Uterus (tissue), 3 donors: ENCODE measurements at regions not wholly inside any gene's neighbourhood (a gene's known extent, or its start where the extent isn't known, plus 50 kb on each side); places are given as distances from the start of the nearest gene placed in this dataset.

Experiments used
- DNase-seq, 2 donors: peaks; one replicate each; pipeline ENCODE4 v3.0.0-alpha.2; 2019 to 2020
- H3K27ac ChIP-seq, 2 donors: fragments of 200-600 bp; sonication (generic); 1 replicate in 1 of 2; 2 replicates in 1 of 2; pipeline ENCODE4 v1.5.1; 2016 to 2018
- H3K27me3 ChIP-seq, 2 donors: fragments of 200-600 bp; sonication (generic); one replicate each; pipeline ENCODE4 v1.5.1; 2018 to 2019; ENCODE audit warnings: control low read depth in 1 of 2
- H3K36me3 ChIP-seq, 2 donors: fragments of 200-600 bp; sonication (generic); one replicate each; pipeline ENCODE4 v1.5.1; 2019; ENCODE audit warnings: control low read depth in 1 of 2
- H3K4me1 ChIP-seq, 2 donors: fragments of 200-600 bp; sonication (generic); one replicate each; pipeline ENCODE4 v1.5.1; 2018 to 2019; ENCODE audit warnings: control low read depth in 1 of 2
- H3K4me3 ChIP-seq, 2 donors: fragments of 200-600 bp; sonication (generic); 1 replicate in 1 of 2; 2 replicates in 1 of 2; pipeline ENCODE4 v1.5.1; 2018 to 2019; ENCODE audit warnings: mild to moderate bottlenecking in 1 of 2
- H3K9me3 ChIP-seq, 2 donors: fragments of 200-600 bp; sonication (generic); one replicate each; pipeline ENCODE4 v1.5.1; 2019; ENCODE audit warnings: control low read depth in 1 of 2
- POLR2A ChIP-seq, 2 donors: fragments of 450-650 bp; IDR thresholded peaks; one replicate each; pipeline ENCODE4 v1.6.1; 2016; ENCODE audit warnings: antibody characterized with exemption in 2 of 2, mild to moderate bottlenecking in 1 of 2, moderate library complexity in 1 of 2
- intact Hi-C: fragments of 100-400 bp; cut with DNase I; formaldehyde crosslinking; loops from one replicate; pipeline ENCODE4 v1.15.1; 2023; ENCODE audit warnings: low total_unique reads
- TF ChIP-seq, protein P1 (sequence below), 4 experiments: fragments of 200-600 bp in 2 of 4; fragments of 450-650 bp in 2 of 4; sonication (generic) in 2 of 4; IDR thresholded peaks; one replicate each; pipeline ENCODE4 v1.5.1; 2016 to 2019; ENCODE audit warnings: antibody characterized with exemption in 4 of 4, mild to moderate bottlenecking in 2 of 4, moderate library complexity in 1 of 4
- donor health status: DM: yes; HTN: yes; CAD: no.

DNA sequence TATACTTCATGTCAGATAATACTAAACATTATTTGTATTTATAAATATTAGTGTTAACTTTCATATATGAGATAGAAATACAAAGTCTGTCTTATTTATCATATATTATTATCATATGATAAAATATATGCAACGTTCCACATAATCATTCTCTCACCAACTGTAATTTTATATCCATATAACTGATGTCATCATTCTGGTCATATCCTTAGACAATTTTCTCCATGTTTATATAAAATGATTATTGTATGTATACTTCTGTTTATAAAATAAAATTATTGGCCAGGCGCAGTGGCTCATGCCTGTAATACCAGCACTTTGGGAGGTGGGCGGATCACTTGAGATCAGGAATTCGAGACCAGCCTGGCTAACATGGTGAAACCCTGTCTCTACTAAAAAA is 2007.1 kb downstream of the EFNA5 start:
- H3K9me3 ChIP-seq: no peaks in the 10 kb centered on the region
- intact Hi-C loops: no loop called here
- TF ChIP-seq, protein P1, sequence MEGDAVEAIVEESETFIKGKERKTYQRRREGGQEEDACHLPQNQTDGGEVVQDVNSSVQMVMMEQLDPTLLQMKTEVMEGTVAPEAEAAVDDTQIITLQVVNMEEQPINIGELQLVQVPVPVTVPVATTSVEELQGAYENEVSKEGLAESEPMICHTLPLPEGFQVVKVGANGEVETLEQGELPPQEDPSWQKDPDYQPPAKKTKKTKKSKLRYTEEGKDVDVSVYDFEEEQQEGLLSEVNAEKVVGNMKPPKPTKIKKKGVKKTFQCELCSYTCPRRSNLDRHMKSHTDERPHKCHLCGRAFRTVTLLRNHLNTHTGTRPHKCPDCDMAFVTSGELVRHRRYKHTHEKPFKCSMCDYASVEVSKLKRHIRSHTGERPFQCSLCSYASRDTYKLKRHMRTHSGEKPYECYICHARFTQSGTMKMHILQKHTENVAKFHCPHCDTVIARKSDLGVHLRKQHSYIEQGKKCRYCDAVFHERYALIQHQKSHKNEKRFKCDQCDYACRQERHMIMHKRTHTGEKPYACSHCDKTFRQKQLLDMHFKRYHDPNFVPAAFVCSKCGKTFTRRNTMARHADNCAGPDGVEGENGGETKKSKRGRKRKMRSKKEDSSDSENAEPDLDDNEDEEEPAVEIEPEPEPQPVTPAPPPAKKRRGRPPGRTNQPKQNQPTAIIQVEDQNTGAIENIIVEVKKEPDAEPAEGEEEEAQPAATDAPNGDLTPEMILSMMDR (IDR thresholded peaks at IDR 0.05): no peak
- no peak for TF ChIP-seq POLR2A (IDR thresholded peaks at IDR 0.05)
- no peaks in the 10 kb centered on the region for H3K27me3 ChIP-seq
- no peaks in the 10 kb centered on the region for H3K4me1 ChIP-seq
- H3K36me3 ChIP-seq: no peaks in the 10 kb centered on the region
- DNase-seq: no peak
- no peak overlapping the region for H3K4me3 ChIP-seq
- no peak overlapping the region for H3K27ac ChIP-seq

DNA sequence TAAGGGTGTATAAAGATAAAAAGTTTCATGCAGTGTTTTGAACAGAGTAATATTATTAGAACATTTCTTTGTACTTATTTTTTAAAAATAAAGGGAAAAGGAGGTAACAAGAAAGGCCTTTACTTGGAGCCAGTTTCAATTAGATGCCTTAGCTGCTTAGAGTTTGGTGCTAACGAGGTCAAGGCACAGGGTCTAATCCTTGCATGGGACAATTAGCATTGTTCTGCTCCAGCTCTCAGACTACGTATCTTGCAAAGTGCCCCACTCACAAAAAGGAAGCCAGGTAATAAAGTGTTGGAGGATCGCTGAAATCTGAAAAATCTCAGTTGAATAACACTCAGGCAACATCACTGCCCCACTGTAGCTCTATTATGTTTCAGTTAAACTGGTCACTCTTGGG is 2011.3 kb downstream of the EFNA5 start:
- no peak for TF ChIP-seq POLR2A (IDR thresholded peaks at IDR 0.05)
- H3K27ac ChIP-seq: no peak overlapping the region
- no peak for DNase-seq
- intact Hi-C loops: no loop called here
- no peaks in the 10 kb centered on the region for H3K27me3 ChIP-seq
- H3K9me3 ChIP-seq: no peaks in the 10 kb centered on the region
- H3K36me3 ChIP-seq: no peaks in the 10 kb centered on the region
- no peak overlapping the region for H3K4me3 ChIP-seq
- H3K4me1 ChIP-seq: no peaks in the 10 kb centered on the region

DNA sequence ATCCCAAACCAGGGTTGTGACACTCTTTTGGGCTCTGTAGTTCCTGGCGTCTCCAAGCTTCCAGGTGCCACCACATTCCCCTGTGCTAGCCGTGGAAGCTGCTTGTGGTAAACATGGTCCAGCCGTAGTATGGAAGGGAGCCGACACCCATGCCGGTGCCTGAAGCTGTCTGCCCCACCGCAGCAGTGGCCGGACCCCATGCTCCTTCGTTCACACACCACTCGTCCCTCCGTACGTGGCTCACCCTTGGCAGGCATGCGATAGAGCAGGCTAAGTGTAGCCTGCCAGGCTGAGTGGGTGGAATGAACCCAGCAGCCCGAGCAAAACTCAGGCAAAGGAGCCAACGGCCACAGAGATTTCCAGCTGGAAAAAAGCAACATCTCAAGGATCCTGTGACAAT is 2030.4 kb downstream of the EFNA5 start:
- Histone ChIP-seq H3K27ac (no peak overlapping the region), H3K36me3 (no peaks in the 10 kb centered on the region), H3K4me1 (no peaks in the 10 kb centered on the region), H3K4me3 (no peak overlapping the region), H3K27me3 (no peaks in the 10 kb centered on the region), H3K9me3 (no peaks in the 10 kb centered on the region)
- TF ChIP-seq, protein P1 (IDR thresholded peaks at IDR 0.05): no peak
- no peak for TF ChIP-seq POLR2A (IDR thresholded peaks at IDR 0.05)
- intact Hi-C loops: no loop called here
- DNase-seq: no peak

DNA sequence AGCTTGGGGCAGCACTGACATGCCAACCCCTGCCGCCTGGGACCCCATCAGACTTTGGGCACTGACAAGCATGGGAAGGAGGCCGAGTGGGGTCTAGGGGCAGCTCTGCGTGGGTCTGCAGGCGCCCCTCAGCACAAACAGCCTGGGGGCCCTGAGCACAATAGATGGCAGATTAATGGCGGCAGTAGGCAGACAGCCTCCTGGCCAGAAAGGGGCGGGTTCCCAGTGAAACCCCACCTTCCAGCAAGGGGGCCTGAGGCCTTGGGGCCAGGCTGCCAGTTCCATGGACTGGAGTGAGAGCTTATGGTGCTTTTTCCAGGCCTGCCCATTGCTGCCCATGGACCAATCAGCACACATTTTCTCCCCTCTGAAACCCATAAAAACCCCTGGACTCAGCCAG is 2031.2 kb downstream of the EFNA5 start:
- DNase-seq: no peak
- H3K4me3 ChIP-seq: no peak overlapping the region

DNA sequence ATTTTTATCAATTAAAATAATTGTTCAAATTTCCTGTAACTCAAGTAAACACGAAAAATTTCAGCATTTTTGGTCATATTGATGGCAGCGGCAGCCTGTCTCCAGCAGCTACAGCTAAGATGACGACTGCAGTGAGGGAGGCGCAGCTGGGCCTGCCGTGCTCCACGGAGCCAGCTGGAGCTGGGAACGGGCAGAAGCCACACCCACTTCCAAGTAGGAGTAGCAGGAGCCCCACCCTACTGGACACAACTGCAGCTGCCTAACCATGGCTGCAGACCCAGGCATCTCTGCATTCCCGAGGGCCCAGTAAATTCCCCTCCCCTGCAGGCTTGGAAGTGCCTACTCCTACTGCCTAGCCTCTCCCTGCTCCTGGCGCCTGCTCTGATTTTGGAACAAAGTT is 2031.7 kb downstream of the EFNA5 start:
- H3K27me3 ChIP-seq: no peaks in the 10 kb centered on the region
- no peak for DNase-seq
- no peak overlapping the region for H3K27ac ChIP-seq
- no peak overlapping the region for H3K4me3 ChIP-seq
- intact Hi-C loops: no loop called here
- TF ChIP-seq, protein P1 (IDR thresholded peaks at IDR 0.05): no peak
- no peak for TF ChIP-seq POLR2A (IDR thresholded peaks at IDR 0.05)
- no peaks in the 10 kb centered on the region for H3K36me3 ChIP-seq
- no peaks in the 10 kb centered on the region for H3K9me3 ChIP-seq
- no peaks in the 10 kb centered on the region for H3K4me1 ChIP-seq

More for the DNA sequence above, 2031.2 kb downstream of the EFNA5 start:
- Histone ChIP-seq H3K36me3 (no peaks in the 10 kb centered on the region), H3K4me1 (no peaks in the 10 kb centered on the region), H3K9me3 (no peaks in the 10 kb centered on the region), H3K27ac (no peak overlapping the region), H3K27me3 (no peaks in the 10 kb centered on the region)
- TF ChIP-seq POLR2A (IDR thresholded peaks at IDR 0.05): no peak
- TF ChIP-seq, protein P1 (IDR thresholded peaks at IDR 0.05): no peak
- intact Hi-C loops: no loop called here

DNA sequence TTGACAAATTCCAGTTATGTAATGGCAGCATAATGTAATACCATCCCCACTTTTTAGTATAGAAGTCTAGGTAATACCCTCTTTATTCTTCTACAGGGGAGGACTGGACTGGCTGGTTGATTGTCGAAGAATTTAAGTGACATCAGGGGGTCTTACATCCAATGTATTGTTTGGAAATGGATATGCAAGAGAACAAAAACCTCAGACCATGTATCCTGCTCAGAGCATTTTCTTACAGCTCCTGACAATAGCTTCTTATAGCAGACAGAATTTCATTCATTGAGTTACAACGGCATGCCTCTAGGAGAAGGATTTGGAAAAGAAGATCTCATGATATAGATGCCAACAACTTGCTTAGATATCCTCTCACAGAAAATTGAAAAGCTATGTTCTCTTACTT is 2032.3 kb downstream of the EFNA5 start:
- intact Hi-C loops: no loop called here
- Histone ChIP-seq H3K27ac (no peak overlapping the region), H3K4me3 (no peak overlapping the region), H3K4me1 (no peaks in the 10 kb centered on the region), H3K36me3 (no peaks in the 10 kb centered on the region), H3K9me3 (no peaks in the 10 kb centered on the region), H3K27me3 (no peaks in the 10 kb centered on the region)
- no peak for TF ChIP-seq POLR2A (IDR thresholded peaks at IDR 0.05)
- TF ChIP-seq, protein P1 (IDR thresholded peaks at IDR 0.05): no peak
- DNase-seq: no peak
